GM18517 (cell line): ENCODE measurements at regions not wholly inside any gene's neighbourhood (a gene's known extent, or its start where the extent isn't known, plus 50 kb on each side); places are given as distances from the start of the nearest gene placed in this dataset.

Experiments used
- ATAC-seq: cut with Tn5 transposase; IDR thresholded peaks from one replicate; pipeline ENCODE4 v1.9.1; 2021; ENCODE audit warnings: mild to moderate bottlenecking, moderate library complexity; ENCODE audit not compliant: unreplicated experiment

DNA sequence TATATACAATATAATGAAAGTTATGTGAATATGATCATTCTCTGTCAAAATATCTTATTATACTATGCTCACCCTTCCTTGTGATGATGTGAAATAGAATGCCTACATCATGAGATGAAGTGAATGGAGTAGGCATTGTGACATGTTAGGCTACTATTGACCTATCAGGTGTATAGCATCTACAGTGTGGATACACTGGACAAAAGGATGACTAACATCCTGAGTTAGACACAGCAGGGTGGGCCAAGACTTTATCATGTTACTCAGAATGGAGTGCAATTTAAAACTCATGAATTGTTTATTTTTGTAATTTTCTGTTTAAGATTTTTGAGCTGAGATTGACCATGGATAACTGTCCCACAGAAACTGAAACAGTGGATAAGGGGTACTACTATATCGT, 53.4 kb upstream of the NAV3 start:
- ATAC-seq = no peak

DNA sequence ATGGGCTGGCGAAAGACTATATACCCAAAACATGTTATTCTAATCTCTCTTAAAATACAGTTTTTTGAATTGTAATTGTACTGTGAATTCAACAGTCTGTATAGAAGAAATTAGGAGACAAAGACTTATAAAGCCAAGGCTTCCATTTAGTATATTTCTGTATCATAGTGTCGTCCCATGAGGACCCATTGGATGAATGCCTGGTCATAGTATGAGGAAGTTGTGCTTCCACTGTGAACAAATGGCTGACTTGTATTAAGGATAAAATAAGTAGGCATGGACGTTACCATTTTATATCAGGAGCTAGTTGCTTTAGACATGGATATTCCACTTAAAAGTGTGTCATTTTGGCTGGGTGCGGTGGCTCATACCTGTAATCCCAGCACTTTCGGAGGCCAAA, 55.9 kb upstream of the NAV3 start:
- ATAC-seq = no peak

DNA sequence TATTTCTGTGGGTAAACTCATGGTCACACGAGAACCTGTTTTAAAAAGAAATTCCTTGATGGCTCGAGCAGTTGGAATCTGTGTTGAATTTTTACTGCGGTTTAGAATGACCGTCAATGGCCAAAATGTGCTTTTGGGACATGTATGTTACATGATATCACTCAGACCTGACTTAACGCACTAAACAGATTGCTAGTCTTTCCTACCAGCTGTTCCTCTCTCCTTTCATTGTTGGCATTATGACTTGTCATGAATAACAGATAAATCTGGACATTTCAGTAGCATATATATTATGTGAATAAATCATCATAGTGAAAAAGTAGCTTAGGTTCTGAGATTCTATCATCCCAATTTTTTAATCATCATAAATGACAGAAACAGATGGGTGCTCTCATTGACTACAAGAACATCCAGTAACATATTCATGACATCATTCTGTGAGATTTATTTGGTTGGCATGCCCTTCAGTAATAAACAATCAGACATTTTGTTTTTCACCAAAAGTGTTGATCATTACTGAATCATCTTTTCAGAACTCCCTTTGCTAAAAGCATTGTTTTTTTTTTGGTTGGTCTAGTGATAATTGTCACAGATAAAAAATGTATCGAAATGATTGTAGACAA, 57.9 kb upstream of the NAV3 start:
- ATAC-seq = no peak

DNA sequence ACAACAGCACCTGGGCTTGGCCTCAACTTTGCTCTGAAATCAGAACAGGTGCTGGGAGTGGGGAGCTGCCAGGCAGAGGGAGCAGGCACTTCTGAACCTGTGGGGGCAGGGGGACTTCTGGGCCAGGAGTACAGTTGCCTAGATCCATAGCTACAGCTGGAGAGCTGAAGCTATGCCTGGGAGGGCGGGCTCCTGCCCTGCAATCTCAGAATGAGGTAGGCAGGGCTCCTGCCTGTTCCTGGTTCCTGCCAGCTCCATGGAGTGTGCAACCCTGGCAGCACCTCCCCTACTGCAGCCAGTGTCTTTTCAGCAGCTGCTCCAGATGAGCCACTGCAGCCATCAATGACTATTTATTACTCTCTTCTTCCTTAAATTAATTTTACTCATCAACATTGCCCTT, 62.1 kb upstream of the NAV3 start:
- no peak for ATAC-seq

DNA sequence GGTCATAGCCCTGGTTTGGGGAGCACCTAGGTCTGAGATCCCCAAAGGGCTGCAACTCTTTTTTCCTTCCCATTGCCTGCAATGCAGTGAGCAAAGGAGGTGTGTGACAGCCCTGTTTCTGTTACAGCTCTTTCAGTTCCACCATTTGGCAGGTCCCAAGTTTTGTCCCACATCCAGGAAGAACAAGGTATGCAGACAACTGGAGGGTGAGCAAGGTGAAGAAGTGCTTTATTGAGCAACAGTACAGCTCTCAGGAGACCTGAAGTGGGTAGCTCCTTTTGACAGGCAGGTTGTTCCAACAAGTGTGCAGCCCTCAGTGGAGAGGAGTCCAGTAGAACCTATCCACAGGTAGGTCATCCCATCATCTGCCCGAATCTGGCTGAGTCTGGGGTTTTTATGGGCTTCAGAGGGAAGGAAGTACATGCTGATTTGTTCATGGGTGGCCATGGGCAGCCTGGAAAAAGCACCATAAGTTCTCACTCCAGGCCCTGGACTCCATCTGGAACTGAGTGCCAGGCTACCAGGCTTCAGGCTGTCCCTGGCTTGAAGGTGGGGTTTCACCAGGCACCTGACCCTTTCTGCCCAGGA, 62.8 kb upstream of the NAV3 start:
- ATAC-seq = no peak

DNA sequence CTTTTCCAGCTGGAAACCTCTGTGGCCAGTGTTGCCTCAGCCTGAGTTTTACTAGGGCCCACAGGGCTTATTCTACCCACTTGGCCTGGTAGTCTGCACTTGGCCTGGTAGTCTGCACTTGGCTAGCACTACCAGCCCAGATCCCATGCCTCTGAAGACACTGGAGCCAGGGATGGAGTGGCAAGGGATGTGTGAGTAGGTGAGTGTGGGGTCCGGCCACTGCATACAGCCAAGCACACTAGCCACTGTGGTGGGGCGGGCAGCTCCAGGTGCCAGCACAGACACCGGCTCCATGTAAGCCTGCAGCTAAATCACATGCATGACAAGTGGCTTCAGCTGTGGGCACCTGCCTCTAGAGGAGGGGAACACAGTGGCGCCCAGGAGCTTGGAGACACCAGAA, 63.4 kb upstream of the NAV3 start:
- ATAC-seq = no peak

DNA sequence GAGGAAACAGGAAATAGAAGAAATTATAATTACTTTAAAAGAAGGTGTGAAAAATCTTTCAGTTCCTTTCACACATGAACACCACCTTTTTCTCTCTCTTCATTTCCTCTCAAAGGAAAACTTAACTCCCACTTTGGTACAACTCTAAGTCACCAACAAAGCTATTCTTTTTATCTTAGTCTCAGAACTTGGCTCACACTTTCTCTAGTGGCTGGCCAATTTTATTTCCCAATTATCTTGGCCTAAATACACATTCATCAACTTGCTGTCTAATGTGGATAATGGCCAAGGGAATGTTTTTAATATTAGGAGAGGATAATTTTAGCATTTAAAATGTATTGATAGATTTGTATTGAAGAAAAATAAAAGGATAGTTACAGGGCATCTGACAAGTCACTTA, 64.5 kb upstream of the NAV3 start:
- ATAC-seq = no peak

DNA sequence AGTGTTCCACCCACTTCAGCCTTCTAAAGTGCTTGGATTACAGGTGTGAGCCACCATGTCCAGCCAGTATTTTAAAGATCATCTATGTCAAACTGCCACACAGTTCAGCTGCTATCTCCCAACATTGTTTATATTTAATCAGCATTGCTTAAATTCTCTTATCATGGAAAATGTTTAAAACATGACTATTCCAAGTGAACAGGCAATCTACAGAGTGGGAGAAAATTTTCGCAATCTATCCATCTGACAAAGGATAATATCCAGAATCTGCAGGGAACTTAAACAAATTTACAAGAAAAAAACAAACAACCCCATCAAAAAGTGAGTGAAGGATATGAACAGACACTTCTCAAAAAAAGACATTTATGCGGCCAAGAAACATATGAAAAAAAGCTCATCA, 69.4 kb upstream of the NAV3 start:
- ATAC-seq = no peak

DNA sequence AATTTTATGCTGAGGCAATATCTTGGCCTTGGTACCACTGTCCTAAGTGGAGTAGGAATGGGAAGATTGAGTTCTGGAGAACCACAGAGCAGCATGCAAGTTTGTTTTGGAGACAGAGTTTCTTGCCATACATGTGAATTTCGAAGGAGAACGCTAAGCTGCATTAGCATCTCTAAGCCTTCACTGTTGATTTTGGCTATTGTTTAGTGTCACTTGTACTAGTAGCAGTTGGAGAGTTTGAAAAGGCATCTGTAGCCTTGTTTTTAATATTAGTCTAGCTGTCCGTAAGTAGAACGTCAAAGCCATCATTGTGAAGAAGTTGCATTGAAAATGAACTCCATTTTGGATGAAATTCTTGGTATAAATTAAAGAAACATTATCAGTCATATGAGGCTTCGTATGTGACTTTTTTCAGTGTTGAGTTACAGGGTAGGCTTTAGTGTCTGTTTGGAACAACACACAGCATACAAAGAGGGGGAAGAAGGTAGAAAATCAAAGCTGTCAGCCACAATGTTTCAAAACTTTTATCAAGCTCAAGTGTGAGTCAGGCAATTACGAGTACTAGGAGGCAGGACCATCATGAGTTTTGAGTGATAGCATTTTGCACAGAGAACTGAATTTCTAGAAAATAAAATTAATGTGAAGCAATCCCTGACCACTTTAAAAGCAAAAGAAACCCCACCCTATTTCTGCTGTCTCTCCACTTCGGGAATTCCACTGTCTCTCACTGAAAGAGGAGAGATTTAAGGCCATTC, 70.2 kb upstream of the NAV3 start:
- no peak for ATAC-seq

DNA sequence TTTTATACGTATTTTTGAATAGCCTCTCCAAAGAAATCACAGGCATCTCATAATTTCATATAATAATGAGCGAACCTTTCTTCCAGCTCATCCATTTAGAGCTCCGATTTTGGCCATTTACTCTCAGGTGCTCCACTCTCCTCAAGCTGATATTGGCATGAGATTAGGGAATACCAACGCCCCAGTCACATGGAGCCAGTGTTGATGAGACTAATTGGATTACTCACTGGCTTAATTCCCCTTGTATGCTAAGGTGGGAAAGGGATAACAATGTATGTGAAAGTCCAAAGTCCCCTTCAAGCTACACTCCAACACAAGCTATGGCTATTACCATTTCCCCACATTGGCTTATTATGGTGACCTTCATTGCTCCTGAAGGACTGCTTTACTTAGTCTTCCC, 76.6 kb upstream of the NAV3 start:
- no peak for ATAC-seq

DNA sequence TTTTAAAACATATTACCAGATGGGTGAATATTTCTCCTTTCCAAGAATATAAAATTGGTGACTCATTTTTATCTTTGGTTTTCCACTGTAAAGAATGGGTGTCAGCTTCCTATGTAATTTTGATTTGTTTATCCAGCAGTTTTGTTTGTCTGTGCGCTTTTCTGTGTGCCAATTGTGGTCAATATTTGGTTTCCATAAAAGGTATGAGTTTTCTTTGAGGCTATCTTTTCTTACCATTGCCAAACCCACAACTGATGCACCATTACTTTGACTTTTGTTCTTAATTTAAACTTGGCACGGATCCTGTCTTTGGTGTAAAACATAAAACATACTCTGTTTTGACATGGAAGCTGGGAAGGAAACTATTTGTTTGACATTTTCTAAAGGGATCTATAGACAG, 78.8 kb upstream of the NAV3 start:
- ATAC-seq = no peak

DNA sequence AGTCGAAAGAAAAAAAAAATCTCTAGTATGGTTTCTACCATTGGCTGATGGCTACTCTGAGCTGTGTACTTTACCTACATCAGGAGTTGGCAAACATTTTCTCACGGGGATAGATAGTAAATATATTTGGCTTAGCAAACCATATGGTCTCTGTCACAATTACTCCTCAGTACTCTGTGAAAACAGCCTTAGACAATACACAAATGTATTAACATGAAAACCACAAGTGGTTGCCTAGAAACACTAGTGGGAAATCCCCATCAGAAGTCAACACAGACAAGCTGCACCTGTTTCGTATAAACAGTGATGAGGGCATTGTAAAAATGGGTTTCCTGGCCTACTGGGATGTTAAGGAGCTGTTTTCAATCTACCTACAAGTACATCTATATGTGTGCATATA, 84.6 kb upstream of the NAV3 start:
- ATAC-seq = peak; percentile 100

DNA sequence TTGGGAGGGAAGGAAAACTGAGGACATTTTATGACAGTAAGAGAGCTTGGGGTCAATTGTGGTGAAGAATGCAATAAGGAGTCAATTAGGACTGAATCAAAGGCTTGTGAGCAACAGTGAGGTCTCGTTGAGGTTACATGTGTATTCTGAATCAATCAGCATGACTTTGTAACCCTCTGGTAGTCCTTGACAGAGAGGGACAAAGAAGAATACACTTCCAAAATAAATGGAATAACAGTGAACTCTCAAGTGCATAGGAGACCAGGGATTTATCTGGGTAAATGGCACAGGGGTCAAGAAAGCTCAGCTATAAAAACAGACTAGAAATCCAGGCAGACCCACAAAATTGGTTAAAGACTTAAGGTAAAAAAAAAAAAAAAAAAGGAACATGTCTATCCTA, 85.1 kb upstream of the NAV3 start:
- ATAC-seq = no peak

DNA sequence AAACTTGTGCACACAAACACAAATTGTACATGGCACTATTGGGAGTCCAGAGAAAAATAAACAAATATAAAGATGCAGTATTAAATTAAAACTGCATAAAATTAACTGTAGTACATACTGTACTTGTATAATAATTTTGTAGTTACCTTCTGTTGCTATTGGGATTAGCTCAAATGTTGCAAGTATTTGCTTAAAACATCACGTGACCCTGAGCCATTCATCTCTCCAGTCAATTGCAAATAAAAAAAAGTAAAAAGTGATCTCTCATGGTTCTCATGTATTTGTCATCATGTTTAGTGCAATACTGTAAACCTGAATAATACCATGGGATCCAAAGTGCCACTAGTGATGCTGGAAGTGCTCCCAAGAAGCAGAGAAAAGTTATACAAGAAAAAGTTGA, 88.1 kb upstream of the NAV3 start:
- no peak for ATAC-seq

DNA sequence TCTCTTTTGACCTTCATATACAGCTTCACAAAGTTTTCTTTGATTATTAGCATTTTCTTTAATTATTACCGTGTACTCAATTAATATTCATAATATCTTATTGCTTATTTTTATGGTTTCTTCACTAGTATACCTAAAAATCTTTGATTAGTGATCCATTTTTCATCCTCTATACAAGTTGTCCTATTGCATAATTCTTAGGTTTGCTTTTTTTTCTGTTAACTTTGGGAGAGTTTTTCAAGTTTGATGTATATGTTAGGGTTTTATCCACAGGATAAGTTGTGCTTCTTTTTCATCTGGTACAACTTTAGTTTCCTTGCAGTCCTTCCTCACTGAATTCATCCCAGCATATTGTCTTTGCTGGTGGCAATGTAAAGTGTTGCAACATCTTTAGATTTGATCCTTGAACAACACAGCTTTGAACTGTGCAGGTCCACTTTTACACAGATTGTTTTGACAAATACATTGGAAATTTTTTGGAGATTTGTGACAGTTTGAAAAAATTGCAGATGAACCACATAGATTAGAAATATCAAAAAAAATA, 88.6 kb upstream of the NAV3 start:
- no peak for ATAC-seq

DNA sequence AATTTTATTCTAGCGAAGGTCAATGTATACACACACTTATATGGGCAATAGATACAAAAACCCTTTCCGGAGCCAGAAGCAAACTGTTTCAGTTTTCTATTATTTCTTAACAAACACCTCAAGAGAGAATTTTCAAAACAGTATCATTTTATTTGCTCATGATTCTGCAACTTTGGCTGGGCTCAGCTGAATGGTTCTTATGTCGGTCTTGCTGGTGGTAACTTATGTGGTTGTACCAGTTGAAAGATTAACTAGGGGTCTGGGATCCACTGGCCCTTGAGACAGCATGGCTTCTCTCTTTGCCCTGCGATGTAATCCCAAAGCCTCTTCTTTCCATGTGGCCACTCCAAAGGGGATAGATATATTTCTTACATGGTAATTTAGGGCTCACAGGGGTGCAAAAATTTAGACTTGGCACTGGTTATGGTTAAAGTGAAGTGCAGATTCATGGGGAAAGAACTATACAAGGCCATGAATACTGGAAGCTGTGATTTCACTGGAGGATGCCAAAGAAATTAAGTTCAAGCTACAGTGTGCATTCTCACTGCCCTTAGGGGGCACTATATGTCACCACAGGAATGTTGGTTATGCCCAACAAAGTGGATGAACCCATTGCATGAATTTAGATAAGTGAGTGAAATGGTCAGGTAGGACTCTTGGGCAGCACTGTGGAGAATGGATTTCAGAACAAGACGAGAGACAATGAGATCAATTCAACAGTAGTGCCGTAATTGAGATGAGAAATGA, 94.3 kb upstream of the NAV3 start:
- ATAC-seq = no peak

DNA sequence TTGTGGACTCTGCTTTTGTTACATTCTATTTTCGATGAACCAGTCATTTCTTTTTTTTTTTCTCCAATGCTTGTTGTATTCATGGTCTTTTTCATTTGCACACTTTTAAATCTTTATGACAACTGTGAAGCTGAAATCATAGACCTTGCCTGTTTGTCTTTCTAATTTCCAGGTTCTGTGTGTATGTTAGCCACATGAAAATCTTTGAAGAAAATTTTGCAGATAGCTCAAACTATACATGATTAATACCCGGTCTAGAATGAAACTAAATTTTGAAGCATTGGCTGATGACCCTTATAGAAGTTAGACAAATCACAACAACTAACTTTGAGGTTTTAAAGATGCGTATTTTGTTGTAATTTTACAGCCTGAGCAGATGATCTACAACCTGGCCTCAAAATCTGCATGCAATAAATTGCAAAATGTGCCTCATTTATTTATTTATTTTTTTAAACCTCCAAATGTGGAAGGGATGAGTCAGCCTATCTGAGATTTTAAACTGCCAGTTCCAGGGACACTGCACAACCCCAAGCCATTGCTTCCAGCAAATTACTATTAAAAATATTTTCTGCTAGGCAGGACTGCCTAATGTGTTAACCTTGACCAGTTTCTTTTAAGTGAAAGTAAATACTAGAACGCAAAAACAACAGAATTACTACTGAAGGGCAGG, 96.3 kb upstream of the NAV3 start:
- ATAC-seq = no peak

DNA sequence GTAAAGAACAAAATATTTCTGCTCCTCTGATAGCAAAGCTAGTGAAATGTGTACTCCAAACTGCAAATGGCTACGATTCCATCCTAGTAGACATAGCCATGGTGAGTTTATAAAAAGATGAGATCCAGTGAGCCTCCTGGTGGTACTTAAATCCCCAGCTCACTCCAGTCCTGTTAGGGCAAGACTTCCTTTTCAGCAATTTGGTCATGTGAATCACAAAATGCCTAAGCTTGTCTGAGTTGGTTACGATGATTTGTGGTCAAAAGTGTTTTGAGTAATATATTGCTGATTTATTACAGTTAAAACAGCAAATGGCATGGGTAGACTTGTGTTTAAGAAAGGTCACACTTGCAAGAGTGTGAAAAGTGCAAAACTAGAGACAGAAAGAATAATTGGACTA, 102.7 kb upstream of the NAV3 start:
- ATAC-seq = no peak

DNA sequence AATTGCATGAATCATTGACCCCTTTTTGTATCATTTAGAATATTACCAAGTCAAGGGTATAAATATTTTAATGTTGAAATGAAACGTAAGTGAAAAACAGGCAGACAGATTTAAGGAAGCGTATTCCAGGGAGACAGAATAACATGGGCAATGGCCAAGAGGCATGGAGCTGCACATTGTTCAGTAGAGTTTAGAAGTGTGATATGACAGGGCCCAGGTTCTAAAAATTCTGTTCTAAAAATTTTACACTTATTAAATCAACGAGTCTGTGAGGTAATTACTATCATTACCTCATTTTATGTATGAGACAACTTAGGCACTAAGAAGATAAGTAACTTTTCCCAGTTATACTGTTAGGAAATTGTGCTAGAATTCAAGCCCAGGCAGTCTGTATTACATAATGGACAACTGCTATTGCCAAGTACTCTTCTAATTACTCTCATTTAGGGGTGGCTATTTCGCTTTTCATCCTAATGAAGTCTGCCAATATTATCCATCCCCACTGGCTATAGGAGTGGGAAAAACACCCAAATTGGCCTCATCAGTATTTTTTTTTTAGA, 103.2 kb upstream of the NAV3 start:
- ATAC-seq = no peak

DNA sequence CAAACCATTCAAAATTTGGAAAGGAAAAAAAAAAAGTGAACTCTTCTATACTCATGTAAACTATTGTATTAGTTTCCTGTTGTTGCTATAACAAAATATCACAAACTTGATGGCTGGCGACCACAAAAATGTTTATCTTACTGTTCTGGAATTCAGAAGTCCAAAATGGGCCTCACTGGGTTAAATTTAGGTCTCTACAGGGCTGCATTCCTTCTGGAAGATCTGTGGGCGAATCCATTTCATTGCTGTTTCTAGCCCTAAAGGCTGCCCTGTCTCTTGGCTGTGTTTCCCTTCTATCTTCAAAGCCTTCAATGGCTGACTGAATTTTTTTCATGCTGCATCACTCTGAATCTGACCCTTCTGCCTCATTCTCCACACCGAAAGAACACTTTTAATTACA, 105.1 kb upstream of the NAV3 start:
- no peak for ATAC-seq
